Gastroesophageal sphincter (tissue), 3 donors: ENCODE measurements at regions not wholly inside any gene's neighbourhood (a gene's known extent, or its start where the extent isn't known, plus 50 kb on each side); places are given as distances from the start of the nearest gene placed in this dataset.

Source experiments
- CTCF ChIP-seq, 4 experiments: fragments of 200-600 bp in 2 of 4; fragments of 450-650 bp in 2 of 4; sonication (generic) in 1 of 4; IDR thresholded peaks; one replicate each; pipeline ENCODE4 v1.5.1; 2017 to 2019; ENCODE audit warnings: antibody characterized with exemption in 4 of 4, mild to moderate bottlenecking in 2 of 4, moderate library complexity in 2 of 4
- EP300 ChIP-seq: sonication (generic); formaldehyde crosslinking; IDR thresholded peaks from one replicate; pipeline ENCODE4 v1.6.1; 2017; ENCODE audit warnings: antibody characterized with exemption, mild to moderate bottlenecking
- POLR2A ChIP-seq, 2 donors: fragments of 450-650 bp; IDR thresholded peaks; one replicate each; pipeline ENCODE4 v1.6.1; 2017; ENCODE audit warnings: antibody characterized with exemption in 2 of 2, mild to moderate bottlenecking in 2 of 2, moderate library complexity in 1 of 2
- POLR2AphosphoS5 ChIP-seq: sonication (generic); formaldehyde crosslinking; IDR thresholded peaks from one replicate; pipeline ENCODE4 v1.6.1; 2017; ENCODE audit warnings: antibody characterized with exemption

DNA sequence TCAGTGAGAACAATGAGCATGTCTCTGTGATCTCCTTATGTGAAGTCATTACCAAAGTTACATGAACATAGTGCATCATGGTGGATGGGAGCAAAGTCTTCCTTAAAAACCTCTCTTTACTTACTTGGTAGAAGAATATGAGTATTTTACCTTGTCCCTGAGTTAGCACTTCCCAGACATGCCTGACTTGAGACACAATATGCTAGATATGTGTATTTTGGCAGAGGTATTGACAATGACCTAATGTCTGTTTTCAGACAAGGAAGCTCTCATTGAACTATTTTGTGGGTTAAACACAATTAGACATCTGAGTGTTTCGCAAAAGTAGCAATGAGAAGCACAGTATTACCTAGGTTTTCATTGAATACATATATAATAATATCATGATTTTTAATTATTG, 99.1 kb upstream of the MC4R start:
- TF ChIP-seq POLR2A (IDR thresholded peaks at IDR 0.05): no peak
- no peak for TF ChIP-seq POLR2AphosphoS5
- TF ChIP-seq CTCF (IDR thresholded peaks at IDR 0.05): no peak
- TF ChIP-seq EP300: no peak
